HG03442 (cell line): ENCODE measurements at regions not wholly inside any gene's neighbourhood (a gene's known extent, or its start where the extent isn't known, plus 50 kb on each side); places are given as distances from the start of the nearest gene placed in this dataset.
"Not testable (repeated sequence)": the region's sequence is repeated elsewhere in the genome, so short reads cannot be mapped to it uniquely, and the experiment has no call there.

Experiments
- ATAC-seq: cut with Tn5 transposase; IDR thresholded peaks from one replicate; pipeline ENCODE4 v1.9.1; 2021; ENCODE audit warnings: mild to moderate bottlenecking, moderate library complexity; ENCODE audit not compliant: unreplicated experiment

GRCh38 chr12:87430444-87430843, 598.8 kb downstream of the C12orf50 start:
- ATAC-seq: no peak

DNA sequence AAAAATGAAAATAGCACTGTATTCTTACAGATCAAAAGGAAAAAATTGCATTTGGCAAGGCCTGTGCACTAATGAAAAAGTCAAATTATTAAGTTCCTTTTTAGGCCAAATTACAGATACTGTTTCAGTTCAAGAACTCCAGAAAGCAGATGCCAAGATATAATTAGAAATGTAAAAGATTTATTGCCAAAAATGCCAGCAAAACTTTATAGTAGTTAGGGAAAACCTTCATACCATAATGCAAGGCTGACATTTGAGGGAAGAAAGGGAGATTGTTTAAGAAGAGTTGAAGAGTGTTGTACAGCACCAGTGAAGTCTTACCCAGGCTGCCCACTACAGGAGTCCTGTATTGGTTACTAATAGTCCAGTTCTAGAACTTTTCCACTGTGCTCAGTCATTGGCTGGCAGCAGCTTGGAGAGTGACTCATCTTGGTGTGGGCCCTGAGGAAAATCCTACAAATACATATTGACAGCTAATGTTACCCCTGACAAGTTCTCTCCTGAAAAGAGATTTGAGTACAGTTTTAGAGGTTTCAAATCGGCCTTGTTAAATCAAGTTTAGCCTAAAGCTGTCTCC, 600.4 kb downstream of the C12orf50 start:
- no peak for ATAC-seq

DNA sequence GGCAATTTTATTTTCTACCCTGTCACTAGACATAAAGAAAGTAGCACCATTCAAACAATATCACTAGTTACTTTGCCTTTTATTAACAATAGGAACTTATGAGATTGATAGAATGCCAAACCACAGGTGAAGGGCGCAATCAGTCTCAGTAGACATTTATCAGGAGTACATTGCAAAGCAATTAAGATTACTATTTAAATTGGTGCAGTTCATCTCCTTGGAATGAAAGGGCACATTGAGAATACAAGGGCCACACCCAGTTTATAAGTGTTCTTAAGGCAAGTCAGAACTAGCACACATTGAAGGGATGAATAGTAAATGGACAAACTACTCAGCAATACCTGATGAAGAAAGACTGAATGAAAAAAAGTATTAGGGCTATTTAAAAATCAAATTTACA, 601.4 kb downstream of the C12orf50 start:
- ATAC-seq: no peak

DNA sequence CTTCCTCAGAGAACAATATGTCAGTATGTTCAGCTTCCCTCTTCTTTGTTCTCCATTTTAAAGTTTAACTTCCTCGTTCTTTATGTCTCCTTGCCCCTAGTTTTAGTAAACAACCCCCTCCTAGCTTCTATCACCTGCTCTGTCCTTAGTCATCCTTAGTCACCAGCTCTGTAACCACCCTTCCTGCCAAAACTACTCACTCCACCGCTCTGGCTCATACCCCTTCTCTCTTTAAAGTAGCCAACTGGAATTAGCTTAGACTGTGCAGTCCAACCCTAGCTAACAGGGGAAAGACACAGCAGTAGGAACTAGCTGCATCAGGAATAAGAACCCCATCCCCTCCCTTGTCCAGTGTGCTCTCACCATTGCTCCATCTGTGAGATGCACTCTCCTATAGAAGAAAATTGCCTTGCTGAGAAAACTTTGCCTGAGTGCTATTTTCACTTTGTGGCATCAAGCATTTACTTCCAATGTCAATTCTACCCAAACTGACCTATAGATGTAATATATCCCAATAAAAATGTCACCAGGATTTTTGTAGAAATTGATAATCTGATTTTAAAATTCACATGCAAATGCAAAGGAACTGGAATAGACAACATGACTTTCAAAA, 603.2 kb downstream of the C12orf50 start:
- no peak for ATAC-seq

DNA sequence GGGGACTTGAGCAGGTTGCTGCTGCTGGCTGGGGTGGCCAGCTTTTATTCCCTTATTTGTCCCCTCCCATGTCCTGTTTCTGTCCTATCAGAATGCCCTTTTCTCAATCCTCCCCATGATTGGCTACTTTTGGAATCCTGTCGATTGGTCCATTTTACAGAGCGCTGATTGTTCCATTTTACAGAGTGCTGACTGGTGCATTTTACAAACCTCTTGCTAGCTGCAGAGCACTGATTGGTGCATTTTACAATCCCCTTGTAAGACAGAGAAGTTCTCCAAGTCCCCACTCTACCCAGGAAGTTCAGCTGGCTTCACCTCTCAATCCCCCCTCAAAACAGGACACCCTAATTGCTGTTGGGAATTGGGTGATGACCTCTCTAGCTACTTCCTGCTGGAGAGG, 608.0 kb downstream of the C12orf50 start:
- not testable (repeated sequence) for ATAC-seq

GRCh38 chr12:87413784-87414183, 615.4 kb downstream of the C12orf50 start:
- ATAC-seq: no peak

- no peak for ATAC-seq
Observed at GRCh38 chr12:87406926-87407325, 622.3 kb downstream of the C12orf50 start.

- no peak for ATAC-seq
Observed at GRCh38 chr12:87405918-87406317, 623.3 kb downstream of the C12orf50 start.

- not testable (repeated sequence) for ATAC-seq
Observed at GRCh38 chr12:87394168-87394567, 635.0 kb downstream of the C12orf50 start.

DNA sequence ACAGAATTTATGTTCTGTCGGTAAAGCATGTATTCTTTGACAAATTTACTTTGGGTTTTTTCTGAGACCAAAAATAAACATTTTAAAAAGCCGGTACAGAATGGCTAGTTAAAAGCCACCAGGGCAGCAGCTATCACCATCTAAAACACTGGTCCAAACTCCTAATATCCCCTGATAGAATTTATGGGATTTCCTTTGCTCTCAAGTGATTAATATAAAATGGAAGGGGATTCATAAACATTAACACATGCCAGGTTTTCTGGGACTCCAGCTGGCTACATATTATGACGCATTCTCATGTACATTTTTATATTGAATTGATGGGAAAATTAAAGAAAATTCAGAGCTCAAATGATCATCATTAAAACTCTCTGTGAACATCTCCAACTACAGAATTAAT, 640.8 kb downstream of the C12orf50 start:
- no peak for ATAC-seq

DNA sequence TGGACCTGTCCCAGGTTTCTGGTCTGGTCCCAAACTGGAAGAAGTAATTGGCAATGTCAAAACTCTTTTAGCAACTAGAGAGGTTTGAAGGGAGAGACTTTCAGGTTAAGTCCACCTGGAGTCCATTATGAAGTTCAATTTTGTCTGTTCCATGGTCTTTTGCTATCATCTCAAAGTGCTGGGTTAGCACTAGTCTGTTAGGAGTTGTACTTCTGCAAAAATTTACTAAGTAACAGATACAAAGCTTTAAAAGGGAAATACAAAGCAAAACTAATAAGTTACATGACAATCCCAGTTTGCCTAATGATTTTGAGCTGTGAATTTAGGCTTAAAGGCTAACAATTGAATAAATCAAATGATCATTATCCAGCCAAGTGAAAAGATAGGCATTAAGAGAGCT, 643.9 kb downstream of the C12orf50 start:
- no peak for ATAC-seq

DNA sequence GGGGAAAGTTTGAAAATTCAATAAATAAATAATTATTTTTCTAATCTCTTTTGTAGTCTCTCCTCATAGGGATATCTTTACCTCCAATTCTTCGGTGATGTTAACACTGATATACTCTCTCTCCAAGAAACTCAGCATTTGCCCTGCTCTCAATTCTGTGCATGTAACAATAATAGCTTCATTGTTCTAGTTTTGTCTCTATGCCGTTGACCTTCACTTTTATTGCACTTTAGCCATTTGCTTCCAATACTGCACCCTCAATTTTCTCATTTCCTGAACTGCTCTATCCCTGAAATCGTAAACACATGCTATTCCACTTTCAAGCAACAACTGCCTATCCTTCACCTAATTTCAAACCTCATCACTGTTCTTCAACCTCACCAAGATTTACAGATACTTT, 645.0 kb downstream of the C12orf50 start:
- ATAC-seq: no peak

GRCh38 chr12:87383680-87384079, 645.5 kb downstream of the C12orf50 start:
- ATAC-seq: no peak

- ATAC-seq: no peak
Observed at GRCh38 chr12:87382959-87383566, 646.1 kb downstream of the C12orf50 start.

GRCh38 chr12:87382436-87382835, 646.8 kb downstream of the C12orf50 start:
- no peak for ATAC-seq

DNA sequence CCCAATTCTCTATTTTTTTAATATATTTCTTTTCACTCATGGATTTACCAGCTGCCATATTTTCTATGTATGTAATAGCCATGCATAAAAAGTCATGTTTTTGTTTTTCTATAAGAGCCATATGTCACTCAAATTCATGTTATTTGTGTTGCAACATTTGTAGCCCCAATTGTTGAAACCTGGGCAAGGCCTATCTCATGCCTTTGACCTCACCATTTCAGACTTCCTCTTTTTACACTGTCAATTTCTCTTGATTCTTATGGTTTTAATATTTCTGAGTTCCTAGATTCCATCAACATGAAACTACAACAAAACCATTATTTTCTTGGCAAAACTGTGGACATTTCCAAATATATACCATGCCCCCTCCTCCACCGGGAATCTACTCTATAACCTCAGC, 647.5 kb downstream of the C12orf50 start:
- ATAC-seq: no peak

DNA sequence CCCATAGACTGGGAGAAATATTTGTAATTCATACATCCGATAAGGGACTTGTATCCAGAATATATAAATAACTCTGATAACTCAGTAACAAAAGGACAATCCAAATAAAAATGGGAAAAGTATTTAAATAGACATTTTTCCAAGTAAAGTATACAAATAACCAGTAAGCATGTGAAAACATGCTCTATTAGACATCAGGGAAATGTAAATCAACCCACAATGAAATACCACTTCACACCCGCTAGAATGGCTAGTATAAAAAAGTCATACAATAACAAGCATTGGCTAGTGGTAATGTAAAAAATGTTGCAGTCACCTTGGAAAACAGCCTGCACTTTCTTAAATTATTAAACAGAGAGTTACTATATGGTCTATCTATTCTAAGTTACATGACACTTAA, 650.7 kb downstream of the C12orf50 start:
- no peak for ATAC-seq

- ATAC-seq: no peak
Observed at GRCh38 chr12:87376722-87377121, 652.5 kb downstream of the C12orf50 start.

GRCh38 chr12:87369161-87369560, 660.0 kb downstream of the C12orf50 start:
- ATAC-seq: no peak

GRCh38 chr12:87368259-87368658, 660.9 kb downstream of the C12orf50 start:
- ATAC-seq: no peak

- no peak for ATAC-seq
Observed at GRCh38 chr12:87365423-87365822, 663.8 kb downstream of the C12orf50 start.

- ATAC-seq: no peak
Observed at GRCh38 chr12:87363497-87364084, 665.6 kb downstream of the C12orf50 start.
